Psoas muscle (tissue), 7 donors: ENCODE measurements at regions not wholly inside any gene's neighbourhood (a gene's known extent, or its start where the extent isn't known, plus 50 kb on each side); places are given as distances from the start of the nearest gene placed in this dataset.

Experiments
- ATAC-seq, 4 donors: fragments of 200-7000 bp; cut with Tn5 transposase; one replicate each; pipeline ENCODE4 v1.9.1; 2020; ENCODE audit warnings: moderate library complexity in 3 of 4, mild to moderate bottlenecking in 2 of 4
- DNase-seq, 2 donors: peaks; one replicate each; pipeline ENCODE4 v3.0.0-alpha.2; 2020
- H3K27ac ChIP-seq: fragments of 200-600 bp; one replicate; pipeline ENCODE4 v1.8.0; 2022
- H3K27me3 ChIP-seq, 3 donors: fragments of 200-600 bp in 1 of 3; one replicate each; pipeline versions ENCODE4 v1.6.1 to v1.8.0; 2013 to 2022; ENCODE audit warnings: low read length in 2 of 3, mild to moderate bottlenecking in 2 of 3, moderate library complexity in 1 of 3; ENCODE audit not compliant: insufficient read depth in 3 of 3
- H3K36me3 ChIP-seq, 2 donors: fragments of 200-600 bp in 1 of 2; one replicate each; pipeline versions ENCODE4 v1.6.1 to v1.8.0; 2013 to 2022; ENCODE audit warnings: low read depth in 1 of 2, mild to moderate bottlenecking in 1 of 2, moderate library complexity in 1 of 2; ENCODE audit not compliant: insufficient read depth in 1 of 2
- H3K4me1 ChIP-seq: fragments of 200-600 bp; one replicate; pipeline ENCODE4 v1.8.0; 2022
- H3K4me3 ChIP-seq: fragments of 200-600 bp; one replicate; pipeline ENCODE4 v1.8.0; 2022; ENCODE audit warnings: mild to moderate bottlenecking
- H3K9me3 ChIP-seq: fragments of 200-600 bp; one replicate; pipeline ENCODE4 v1.8.0; 2022
- CTCF ChIP-seq: fragments of 200-600 bp; IDR thresholded peaks from one replicate; pipeline ENCODE4 v1.8.0; 2022; ENCODE audit warnings: antibody characterized with exemption
- WGBS, 3 donors: extraction: QIAGEN DNeasy Blood & Tissue Kit; methylation state at CpG; one replicate each; pipeline versions ENCODE4 v1.1.6 to v1.1.7; 2013; 5-methylcytosine and 5-hydroxymethylcytosine counted together
- intact Hi-C, 2 donors: fragments of 100-400 bp; cut with DNase I; formaldehyde crosslinking; loops; one replicate each; pipeline versions ENCODE4 v1.11.0 to v1.14.2; 2022
- donor health status: healthy with polysubstance abuse.
- donor health status: DM: no; HTN: no; CAD: no; lungs with moderate emphysema.
- donor health status: Bipolar disorder and iron deficiency.
- donor health status: healthy.
- donor health status: DM: yes; HTN: yes; CAD: no.
- donor health status: DM: no; HTN: no; CAD: no.
- donor health status: DM: yes; HTN: yes; CAD: no.

GRCh38 chr2:8019934-8020333, 661.9 kb upstream of the ID2 start:
- ATAC-seq, result no peak
- no peak for TF ChIP-seq CTCF
- intact Hi-C loops, result no loop called here

GRCh38 chr2:8021921-8022320, 659.9 kb upstream of the ID2 start:
- Histone ChIP-seq H3K4me3 (no peak overlapping the region), H3K27me3 (peaks cover 0 to 6% (median 0%) of the 10 kb centered on the region in 3 donors), H3K9me3 (no peaks in the 10 kb centered on the region), H3K36me3 (no peaks in the 10 kb centered on the region), H3K4me1 (no peaks in the 10 kb centered on the region), H3K27ac (no peak overlapping the region)
- WGBS, 3 donors, result 42 to 47% (median 47%) methylated on average over 2 of the region's 2 CpGs
- TF ChIP-seq CTCF, result no peak
- intact Hi-C loops, result no loop called here
- ATAC-seq (no peak), DNase-seq (no peak)

More at GRCh38 chr2:8019934-8020333, 661.9 kb upstream of the ID2 start:
- WGBS, 3 donors, result 93 to 95% (median 95%) methylated on average over 8 of the region's 8 CpGs
- no peaks in the 10 kb centered on the region for H3K36me3 ChIP-seq
- DNase-seq, result no peak
- H3K27ac ChIP-seq, result no peak overlapping the region
- H3K27me3 ChIP-seq, result no peaks in the 10 kb centered on the region
- H3K4me1 ChIP-seq, result no peaks in the 10 kb centered on the region
- H3K4me3 ChIP-seq, result no peak overlapping the region
- no peaks in the 10 kb centered on the region for H3K9me3 ChIP-seq

GRCh38 chr2:8022908-8023640, 658.8 kb upstream of the ID2 start:
- H3K36me3 ChIP-seq, result no peaks in the 10 kb centered on the region
- 62 to 79% (median 79%) methylated on average over 9 of the region's 9 CpGs for WGBS, 3 donors
- no peak for TF ChIP-seq CTCF
- peaks cover 0 to 9% (median 2%) of the 10 kb centered on the region in 3 donors for H3K27me3 ChIP-seq
- no peak overlapping the region for H3K27ac ChIP-seq
- no peaks in the 10 kb centered on the region for H3K4me1 ChIP-seq
- no peaks in the 10 kb centered on the region for H3K9me3 ChIP-seq
- ATAC-seq (no peak), DNase-seq (no peak)
- intact Hi-C loops, result no loop called here
- no peak overlapping the region for H3K4me3 ChIP-seq

- WGBS, 3 donors, result 58 to 74% (median 62%) methylated on average over 8 of the region's 8 CpGs
Observed at GRCh38 chr2:8024506-8024905, 657.4 kb upstream of the ID2 start.

More at GRCh38 chr2:8024506-8024905, 657.4 kb upstream of the ID2 start:
- Histone ChIP-seq H3K4me1 (no peaks in the 10 kb centered on the region), H3K9me3 (no peaks in the 10 kb centered on the region), H3K27me3 (peaks cover 0 to 9% (median 2%) of the 10 kb centered on the region in 3 donors), H3K4me3 (no peak overlapping the region), H3K27ac (no peak overlapping the region), H3K36me3 (no peaks in the 10 kb centered on the region)
- ATAC-seq (no peak), DNase-seq (no peak)
- TF ChIP-seq CTCF, result no peak
- intact Hi-C loops, result no loop called here
